ENCODE measurements at regions not wholly inside any gene's neighbourhood (a gene's known extent, or its start where the extent isn't known, plus 50 kb on each side); places are given as distances from the start of the nearest gene placed in this dataset.

DNA sequence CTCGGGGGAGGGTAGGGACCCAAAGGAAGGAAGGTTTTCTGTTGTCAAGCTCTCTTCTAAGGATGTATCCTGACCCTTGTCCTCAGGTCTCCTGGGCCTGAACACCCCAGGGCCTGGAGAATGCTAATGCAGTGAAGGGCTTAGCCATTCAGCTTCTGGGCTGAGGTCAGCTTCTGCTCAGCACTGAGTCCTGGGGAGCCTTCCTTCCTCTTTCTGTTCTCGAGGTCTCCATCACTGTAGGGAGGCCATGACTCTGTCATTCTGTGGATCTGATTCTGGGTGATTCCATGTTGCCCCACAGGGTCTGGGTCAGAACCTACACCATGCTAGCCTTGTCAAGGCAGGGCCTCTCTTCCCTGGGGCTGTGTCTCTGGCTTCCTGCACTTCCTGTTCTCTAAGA, 712.7 kb downstream of the DHX35 start (continued):
- TF ChIP-seq EZH2phosphoT487 (IDR thresholded peaks at IDR 0.05; ENCODE audit: unreplicated experiment) (no peak), REST (IDR thresholded peaks at IDR 0.05; ENCODE audit: unreplicated experiment) (no peak), NANOG (IDR thresholded peaks at IDR 0.05; ENCODE audit: borderline replicate concordance) (no peak), POLR2AphosphoS5 (IDR thresholded peaks at IDR 0.05; ENCODE audit: low read depth) (no peak)

DNA sequence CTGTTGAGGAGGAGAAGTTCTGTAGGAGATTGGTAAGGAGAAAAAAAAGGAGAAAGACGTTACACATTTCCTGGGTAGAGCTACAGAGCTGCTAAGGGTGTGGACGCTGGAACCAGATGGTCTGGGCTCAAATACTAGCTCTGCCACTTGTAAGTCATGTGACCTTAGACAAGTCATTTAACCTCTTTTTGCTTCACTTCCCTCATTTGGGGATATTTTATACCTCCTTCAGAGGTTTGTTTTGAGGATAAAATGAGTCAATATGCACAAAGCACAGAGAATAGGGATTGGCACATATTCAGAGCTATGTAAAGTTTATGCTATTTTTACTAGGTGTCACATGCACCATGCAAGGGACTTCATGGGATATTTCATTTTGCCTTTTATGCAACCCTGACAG, 708.8 kb downstream of the DHX35 start:
- no peaks in the 10 kb centered on the region for H3K79me2 ChIP-seq (replicated peaks; ENCODE audit: insufficient read depth)
- H3F3A ChIP-seq (replicated peaks; ENCODE audit: low read depth), result no peaks in the 10 kb centered on the region
- no peak overlapping the region for H3K4me2 ChIP-seq
- no peak overlapping the region for H2AFZ ChIP-seq
- H3K4me3 ChIP-seq, result no peak overlapping the region
- no peak overlapping the region for H3K27ac ChIP-seq (ENCODE audit: low read depth)
- H3K4me1 Mint-ChIP-seq, result peaks cover 3% of the 10 kb centered on the region; the same call in 1 of the 3 replicates
- H3K4me1 ChIP-seq (ENCODE audit: insufficient read depth), result no peaks in the 10 kb centered on the region
- ATAC-seq, result no peak
- no peaks in the 10 kb centered on the region for H3K36me3 ChIP-seq (ENCODE audit: insufficient read depth)
- no peaks in the 10 kb centered on the region for H3K36me3 Mint-ChIP-seq (ENCODE audit: low read depth)
- DNase-seq (ENCODE audit: low spot score), result no peak
- H3K9me3 Mint-ChIP-seq, result no peaks in the 10 kb centered on the region
- H4K20me1 ChIP-seq (replicated peaks; ENCODE audit: insufficient read depth), result no peaks in the 10 kb centered on the region
- TF ChIP-seq NANOG (IDR thresholded peaks at IDR 0.05; ENCODE audit: borderline replicate concordance) (no peak), EZH2 (IDR thresholded peaks at IDR 0.05; ENCODE audit: low read depth, unreplicated experiment) (no peak), POLR2AphosphoS5 (IDR thresholded peaks at IDR 0.05; ENCODE audit: low read depth) (no peak), ETS1 (IDR thresholded peaks at IDR 0.05) (no peak), EZH2phosphoT487 (IDR thresholded peaks at IDR 0.05; ENCODE audit: unreplicated experiment) (no peak)
- TF ChIP-seq, protein P1, sequence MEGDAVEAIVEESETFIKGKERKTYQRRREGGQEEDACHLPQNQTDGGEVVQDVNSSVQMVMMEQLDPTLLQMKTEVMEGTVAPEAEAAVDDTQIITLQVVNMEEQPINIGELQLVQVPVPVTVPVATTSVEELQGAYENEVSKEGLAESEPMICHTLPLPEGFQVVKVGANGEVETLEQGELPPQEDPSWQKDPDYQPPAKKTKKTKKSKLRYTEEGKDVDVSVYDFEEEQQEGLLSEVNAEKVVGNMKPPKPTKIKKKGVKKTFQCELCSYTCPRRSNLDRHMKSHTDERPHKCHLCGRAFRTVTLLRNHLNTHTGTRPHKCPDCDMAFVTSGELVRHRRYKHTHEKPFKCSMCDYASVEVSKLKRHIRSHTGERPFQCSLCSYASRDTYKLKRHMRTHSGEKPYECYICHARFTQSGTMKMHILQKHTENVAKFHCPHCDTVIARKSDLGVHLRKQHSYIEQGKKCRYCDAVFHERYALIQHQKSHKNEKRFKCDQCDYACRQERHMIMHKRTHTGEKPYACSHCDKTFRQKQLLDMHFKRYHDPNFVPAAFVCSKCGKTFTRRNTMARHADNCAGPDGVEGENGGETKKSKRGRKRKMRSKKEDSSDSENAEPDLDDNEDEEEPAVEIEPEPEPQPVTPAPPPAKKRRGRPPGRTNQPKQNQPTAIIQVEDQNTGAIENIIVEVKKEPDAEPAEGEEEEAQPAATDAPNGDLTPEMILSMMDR (conservative IDR thresholded peaks at IDR 0.05; ENCODE audit: low read depth in 2 of 2), result no peak
- no peaks in the 10 kb centered on the region for H3K27me3 ChIP-seq (ENCODE audit: insufficient read depth)
- no peak overlapping the region for H3K4me3 Mint-ChIP-seq
- no peaks in the 10 kb centered on the region; the same call in 1 of the 2 replicates for H3K9me2 ChIP-seq (ENCODE audit: insufficient read depth)
- H3K27me3 Mint-ChIP-seq (ENCODE audit: insufficient read depth, low read depth, poor library complexity), result peaks cover 4% of the 10 kb centered on the region
- H3K27ac Mint-ChIP-seq, result no peak overlapping the region
